Activated naive CD8-positive, alpha-beta T cell treated with anti-CD3 and anti-CD28 coated beads, Interleukin-2, amount 50 U/mL, for 24 hours (primary cell): ENCODE measurements at regions not wholly inside any gene's neighbourhood (a gene's known extent, or its start where the extent isn't known, plus 50 kb on each side); places are given as distances from the start of the nearest gene placed in this dataset.

Experiments used
- ATAC-seq: fragments of 150-1000 bp; cut with Tn5 transposase; one replicate; pipeline ENCODE4 v1.10.0; 2021
- DNase-seq: peaks from one replicate; pipeline ENCODE4 v3.0.0; 2021
- H3K27ac Mint-ChIP-seq: one replicate; pipeline ENCODE4 v1.8.0; 2021; ENCODE audit warnings: mild to moderate bottlenecking, mixed read lengths
- H3K27me3 Mint-ChIP-seq: one replicate; pipeline ENCODE4 v1.8.0; 2021; ENCODE audit warnings: mixed read lengths
- H3K36me3 Mint-ChIP-seq: one replicate; pipeline ENCODE4 v1.8.0; 2021; ENCODE audit warnings: low read depth, mixed read lengths
- H3K4me1 Mint-ChIP-seq: one replicate; pipeline ENCODE4 v1.8.0; 2021; ENCODE audit warnings: mixed read lengths
- H3K4me3 Mint-ChIP-seq: one replicate; pipeline ENCODE4 v1.8.0; 2021; ENCODE audit warnings: mild to moderate bottlenecking, moderate library complexity, mixed read lengths
- H3K9me3 Mint-ChIP-seq: one replicate; pipeline ENCODE4 v1.8.0; 2021; ENCODE audit warnings: mixed read lengths

GRCh38 chr18:61989138-61989537 is 96.3 kb upstream of the RNF152 start:
- H3K4me1 Mint-ChIP-seq = peaks cover 8% of the 10 kb centered on the region
- DNase-seq = no peak
- H3K9me3 Mint-ChIP-seq = no peaks in the 10 kb centered on the region
- H3K27ac Mint-ChIP-seq = no peak overlapping the region
- no peaks in the 10 kb centered on the region for H3K36me3 Mint-ChIP-seq
- no peak for ATAC-seq
- no peaks in the 10 kb centered on the region for H3K27me3 Mint-ChIP-seq
- no peak overlapping the region for H3K4me3 Mint-ChIP-seq

GRCh38 chr18:61988100-61988499 is 95.3 kb upstream of the RNF152 start:
- no peaks in the 10 kb centered on the region for H3K27me3 Mint-ChIP-seq
- H3K27ac Mint-ChIP-seq = no peak overlapping the region
- ATAC-seq = no peak
- H3K9me3 Mint-ChIP-seq = no peaks in the 10 kb centered on the region
- no peak overlapping the region for H3K4me3 Mint-ChIP-seq
- no peaks in the 10 kb centered on the region for H3K36me3 Mint-ChIP-seq
- peaks cover 8% of the 10 kb centered on the region for H3K4me1 Mint-ChIP-seq
- DNase-seq = no peak

GRCh38 chr18:61985681-61986080 is 92.9 kb upstream of the RNF152 start:
- Mint-ChIP-seq H3K4me1 (no peaks in the 10 kb centered on the region), H3K36me3 (no peaks in the 10 kb centered on the region), H3K9me3 (no peaks in the 10 kb centered on the region), H3K27ac (no peak overlapping the region), H3K27me3 (no peaks in the 10 kb centered on the region), H3K4me3 (no peak overlapping the region)
- DNase-seq (no peak), ATAC-seq (no peak)

GRCh38 chr18:61984349-61984748 is 91.5 kb upstream of the RNF152 start:
- H3K4me1 Mint-ChIP-seq = peaks cover 2% of the 10 kb centered on the region
- no peak overlapping the region for H3K27ac Mint-ChIP-seq
- DNase-seq (no peak), ATAC-seq (no peak)
- no peak overlapping the region for H3K4me3 Mint-ChIP-seq
- no peaks in the 10 kb centered on the region for H3K27me3 Mint-ChIP-seq
- no peaks in the 10 kb centered on the region for H3K36me3 Mint-ChIP-seq
- no peaks in the 10 kb centered on the region for H3K9me3 Mint-ChIP-seq

GRCh38 chr18:61982475-61982874 is 89.7 kb upstream of the RNF152 start:
- Mint-ChIP-seq H3K9me3 (no peaks in the 10 kb centered on the region), H3K4me3 (no peak overlapping the region), H3K4me1 (peaks cover 2% of the 10 kb centered on the region), H3K36me3 (no peaks in the 10 kb centered on the region), H3K27ac (no peak overlapping the region), H3K27me3 (no peaks in the 10 kb centered on the region)
- DNase-seq = no peak
- ATAC-seq = no peak

- H3K27me3 Mint-ChIP-seq = no peaks in the 10 kb centered on the region
- DNase-seq (no peak), ATAC-seq (no peak)
- H3K4me3 Mint-ChIP-seq = no peak overlapping the region
- no peak overlapping the region for H3K27ac Mint-ChIP-seq
- H3K4me1 Mint-ChIP-seq = peaks cover 14% of the 10 kb centered on the region
- no peaks in the 10 kb centered on the region for H3K9me3 Mint-ChIP-seq
- H3K36me3 Mint-ChIP-seq = no peaks in the 10 kb centered on the region
Observed at GRCh38 chr18:61980355-61980754, 87.5 kb upstream of the RNF152 start.

- H3K36me3 Mint-ChIP-seq = no peaks in the 10 kb centered on the region
- H3K9me3 Mint-ChIP-seq = no peaks in the 10 kb centered on the region
- H3K4me3 Mint-ChIP-seq = no peak overlapping the region
- H3K27me3 Mint-ChIP-seq = no peaks in the 10 kb centered on the region
- ATAC-seq (peak; percentile 64), DNase-seq (no peak)
- H3K27ac Mint-ChIP-seq = peak overlapping the region; percentile 0
- peaks cover 14% of the 10 kb centered on the region for H3K4me1 Mint-ChIP-seq
Observed at GRCh38 chr18:61975526-61976326, 82.9 kb upstream of the RNF152 start.

- no peaks in the 10 kb centered on the region for H3K9me3 Mint-ChIP-seq
- no peak for ATAC-seq
Observed at GRCh38 chr18:61973273-61974115, 80.7 kb upstream of the RNF152 start.

GRCh38 chr18:61972389-61973264 is 79.8 kb upstream of the RNF152 start:
- Mint-ChIP-seq H3K27ac (no peak overlapping the region), H3K27me3 (no peaks in the 10 kb centered on the region), H3K4me3 (no peak overlapping the region), H3K36me3 (no peaks in the 10 kb centered on the region), H3K9me3 (no peaks in the 10 kb centered on the region), H3K4me1 (peaks cover 13% of the 10 kb centered on the region)
- DNase-seq (no peak), ATAC-seq (no peak)

More at GRCh38 chr18:61973273-61974115, 80.7 kb upstream of the RNF152 start:
- Mint-ChIP-seq H3K4me3 (no peak overlapping the region), H3K27me3 (no peaks in the 10 kb centered on the region), H3K4me1 (peaks cover 13% of the 10 kb centered on the region), H3K36me3 (no peaks in the 10 kb centered on the region), H3K27ac (no peak overlapping the region)
- DNase-seq = no peak

GRCh38 chr18:61967252-61967891 is 74.6 kb upstream of the RNF152 start:
- Mint-ChIP-seq H3K9me3 (no peaks in the 10 kb centered on the region), H3K4me3 (no peak overlapping the region), H3K36me3 (no peaks in the 10 kb centered on the region), H3K27me3 (peaks cover 5% of the 10 kb centered on the region), H3K27ac (no peak overlapping the region), H3K4me1 (peaks cover 2% of the 10 kb centered on the region)
- ATAC-seq (no peak), DNase-seq (no peak)

- Mint-ChIP-seq H3K27ac (no peak overlapping the region), H3K27me3 (peaks cover 11% of the 10 kb centered on the region), H3K4me3 (no peak overlapping the region), H3K4me1 (peaks cover 2% of the 10 kb centered on the region), H3K36me3 (no peaks in the 10 kb centered on the region), H3K9me3 (no peaks in the 10 kb centered on the region)
- DNase-seq (no peak), ATAC-seq (no peak)
Observed at GRCh38 chr18:61965311-61965710, 72.5 kb upstream of the RNF152 start.

GRCh38 chr18:61964616-61965015 is 71.8 kb upstream of the RNF152 start:
- Mint-ChIP-seq H3K9me3 (no peaks in the 10 kb centered on the region), H3K4me1 (peaks cover 2% of the 10 kb centered on the region), H3K27ac (no peak overlapping the region), H3K36me3 (no peaks in the 10 kb centered on the region), H3K4me3 (no peak overlapping the region), H3K27me3 (peaks cover 12% of the 10 kb centered on the region)
- ATAC-seq (no peak), DNase-seq (no peak)

GRCh38 chr18:61963705-61964104 is 70.9 kb upstream of the RNF152 start:
- ATAC-seq = no peak
- no peak for DNase-seq
- Mint-ChIP-seq H3K36me3 (no peaks in the 10 kb centered on the region), H3K27ac (no peak overlapping the region), H3K4me1 (peaks cover 2% of the 10 kb centered on the region), H3K4me3 (no peak overlapping the region), H3K27me3 (peaks cover 18% of the 10 kb centered on the region), H3K9me3 (no peaks in the 10 kb centered on the region)
